22Rv1 (cell line): ENCODE measurements at regions not wholly inside any gene's neighbourhood (a gene's known extent, or its start where the extent isn't known, plus 50 kb on each side); places are given as distances from the start of the nearest gene placed in this dataset.

Experiments
- H3K27ac ChIP-seq: fragments of 450-650 bp; 2 replicates; pipeline ENCODE4 v1.5.1; 2017
- CTCF ChIP-seq: fragments of 450-650 bp; IDR thresholded peaks from 2 replicates; pipeline ENCODE4 v1.5.1; 2017; ENCODE audit warnings: mild to moderate bottlenecking
- ZFX ChIP-seq: fragments of 450-650 bp; IDR thresholded peaks from 2 replicates; pipeline ENCODE4 v1.6.1; 2017; ENCODE audit warnings: antibody characterized with exemption, borderline replicate concordance

DNA sequence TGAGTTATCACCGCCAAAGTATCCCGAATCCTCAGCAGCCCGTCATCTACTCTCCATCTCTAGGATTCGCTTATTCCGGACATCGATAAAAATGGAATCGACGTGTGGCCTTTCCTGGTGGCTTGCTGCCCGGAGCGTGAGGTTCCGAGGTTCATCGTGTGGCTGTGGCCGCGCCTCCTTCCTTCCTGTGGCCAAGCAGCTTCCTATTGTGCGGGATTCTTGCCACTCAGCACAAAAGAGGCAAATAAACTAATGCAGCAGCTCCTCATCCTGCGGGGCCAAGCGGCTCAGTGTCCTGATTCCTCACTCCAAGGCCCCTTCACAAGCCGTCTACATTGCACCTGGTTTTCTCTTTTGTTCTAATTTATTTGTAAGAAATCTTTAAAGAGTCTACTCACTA is 800.9 kb downstream of the CDH9 start:
- H3K27ac ChIP-seq = no peak overlapping the region
- TF ChIP-seq CTCF (no peak), ZFX (no peak)

DNA sequence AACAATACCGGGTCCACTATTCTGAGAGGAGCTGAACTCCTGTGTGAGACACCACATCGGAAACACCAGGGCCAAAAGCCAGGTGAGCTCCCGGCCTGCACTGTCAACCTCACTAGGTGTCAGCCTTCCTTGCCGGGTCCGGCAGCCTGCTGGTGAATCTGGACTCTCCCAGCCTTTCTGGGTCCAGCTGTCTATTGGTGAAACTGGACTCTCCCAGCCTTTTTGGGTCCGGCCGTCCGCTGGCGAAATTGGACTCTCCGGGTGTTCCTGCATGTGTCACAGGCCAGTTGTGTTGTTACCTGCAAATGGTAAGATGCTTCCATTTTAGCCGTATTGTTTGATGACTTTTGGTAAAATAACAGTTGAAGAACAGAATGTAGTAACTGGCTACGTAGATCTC is 801.5 kb downstream of the CDH9 start:
- H3K27ac ChIP-seq = no peak overlapping the region
- no peak for TF ChIP-seq ZFX
- TF ChIP-seq CTCF = no peak

DNA sequence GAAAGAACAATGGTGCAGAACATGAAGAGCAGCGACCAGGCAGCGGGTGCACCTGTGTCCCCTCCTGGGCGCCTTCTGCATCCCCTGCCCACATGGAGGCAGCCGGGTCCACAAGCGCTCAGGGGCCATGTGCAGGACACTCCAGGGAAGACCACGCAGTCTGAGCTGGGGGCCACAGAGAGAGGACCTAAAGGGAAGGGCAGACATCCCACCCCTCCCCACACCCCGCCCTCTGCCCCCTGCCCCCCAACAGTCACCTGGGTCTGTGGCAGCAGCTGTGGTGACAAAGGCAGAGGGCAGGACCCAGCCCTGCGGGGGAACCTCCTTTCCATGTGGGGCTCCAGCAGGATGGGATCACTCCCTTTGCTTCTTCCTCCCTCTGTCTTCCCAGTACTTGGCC is 805.7 kb downstream of the CDH9 start:
- H3K27ac ChIP-seq = no peak overlapping the region
- TF ChIP-seq CTCF = no peak
- TF ChIP-seq ZFX = no peak

DNA sequence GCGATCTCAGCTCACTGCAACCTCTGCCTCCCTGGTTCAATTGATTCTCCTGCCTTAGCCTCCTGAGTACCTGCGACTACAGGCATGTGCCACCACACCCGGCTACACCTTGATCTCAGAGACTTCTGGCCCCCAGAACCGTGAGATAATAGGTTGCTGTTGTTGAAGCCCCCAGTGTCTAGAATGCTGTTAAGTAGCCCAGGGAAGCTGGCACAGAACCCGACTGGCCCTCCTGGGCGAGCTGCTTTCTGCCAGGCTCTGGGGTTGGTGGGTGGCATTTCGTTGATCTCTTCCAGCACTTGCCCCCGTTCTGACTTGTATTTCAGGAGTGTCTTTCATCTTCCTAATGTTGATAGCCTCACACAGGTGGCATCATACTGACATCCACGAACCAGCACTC is 807.1 kb downstream of the CDH9 start:
- TF ChIP-seq ZFX (no peak), CTCF (no peak)
- no peak overlapping the region for H3K27ac ChIP-seq

- TF ChIP-seq ZFX = no peak
- no peak for TF ChIP-seq CTCF
- H3K27ac ChIP-seq = no peak overlapping the region
Measured at GRCh38 chr5:26229848-26230247, 808.5 kb downstream of the CDH9 start.

DNA sequence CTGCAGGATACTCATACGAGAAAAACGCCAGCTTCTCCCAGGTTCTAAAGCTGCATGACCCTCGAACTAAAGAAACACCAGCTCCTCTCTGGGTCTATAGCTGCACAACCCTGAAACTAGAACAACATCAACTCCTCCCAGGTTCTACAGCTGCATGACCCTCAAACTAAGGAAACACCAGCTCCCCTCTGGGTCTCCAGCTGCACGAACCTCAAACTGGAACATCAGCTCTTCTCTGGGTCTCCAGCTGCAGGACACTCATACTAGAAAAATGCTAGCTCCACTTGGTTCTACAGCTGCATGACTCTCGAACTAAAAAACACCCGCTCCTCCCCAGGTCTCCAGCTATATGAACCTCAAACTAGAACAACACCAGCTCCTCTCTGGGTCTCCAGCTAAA is 811.1 kb downstream of the CDH9 start:
- no peak for TF ChIP-seq ZFX
- no peak for TF ChIP-seq CTCF
- H3K27ac ChIP-seq = no peak overlapping the region

DNA sequence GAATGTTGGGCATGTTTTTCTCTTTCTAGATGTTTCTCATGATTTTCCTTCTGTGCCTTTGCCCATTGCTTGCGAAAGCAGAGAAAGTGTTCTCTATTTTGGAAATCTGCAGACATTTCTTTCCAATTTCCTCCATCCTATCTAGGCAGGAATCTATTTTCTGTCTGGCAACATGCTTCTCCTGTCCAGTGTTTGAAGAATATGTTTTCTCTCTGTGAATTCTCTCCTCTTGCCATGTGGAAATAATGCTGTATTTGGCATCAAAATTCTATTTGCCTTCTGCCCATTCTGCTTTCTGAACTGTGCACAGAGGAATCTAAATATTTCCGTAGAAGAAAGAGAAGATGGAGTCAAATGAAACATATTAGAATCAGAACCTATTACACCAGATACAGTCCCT is 833.3 kb downstream of the CDH9 start:
- no peak for TF ChIP-seq CTCF
- no peak overlapping the region for H3K27ac ChIP-seq
